H1 (cell line): ENCODE measurements at regions not wholly inside any gene's neighbourhood (a gene's known extent, or its start where the extent isn't known, plus 50 kb on each side); places are given as distances from the start of the nearest gene placed in this dataset.

Source experiments
- CBX8 ChIP-seq: fragments of 300-800, 300-1000 bp; sonication (generic); IDR thresholded peaks from 2 replicates; pipeline ENCODE4 v1.7.1; 2016; ENCODE audit warnings: low read depth, low read length, borderline replicate concordance
- CHD7 ChIP-seq: fragments of 300-600 bp; sonication (generic); IDR thresholded peaks from 2 replicates; pipeline ENCODE4 v1.7.1; 2012; ENCODE audit warnings: low read length, moderate library complexity, mild to moderate bottlenecking, inconsistent platforms; ENCODE audit not compliant: insufficient replicate concordance
- EZH2 ChIP-seq: fragments of 200-600 bp; sonication (generic); IDR thresholded peaks from 2 replicates; pipeline ENCODE4 v1.7.1; 2012; ENCODE audit warnings: low read depth, mild to moderate bottlenecking, moderate library complexity, low read length, inconsistent platforms; ENCODE audit not compliant: severe bottlenecking
- MAFK ChIP-seq: IDR thresholded peaks from 2 replicates; pipeline ENCODE4 v1.6.1; 2012; ENCODE audit warnings: low read depth, mild to moderate bottlenecking, improper control_type of control experiment, low read length
- POU5F1 ChIP-seq: IDR thresholded peaks from 2 replicates; pipeline ENCODE4 v1.6.1; 2011; ENCODE audit warnings: low read depth, mild to moderate bottlenecking, low read length, moderate library complexity
- SP1 ChIP-seq: IDR thresholded peaks from 2 replicates; pipeline ENCODE4 v1.6.1; 2011; ENCODE audit warnings: low read depth, low read length
- SRF ChIP-seq: IDR thresholded peaks from 2 replicates; pipeline ENCODE4 v1.6.1; 2011; ENCODE audit warnings: mild to moderate bottlenecking, low read depth, low read length, moderate library complexity
- TAF1 ChIP-seq: IDR thresholded peaks from 2 replicates; pipeline ENCODE4 v1.6.1; 2011; ENCODE audit warnings: mild to moderate bottlenecking, low read depth, low read length
- TEAD4 ChIP-seq: IDR thresholded peaks from 2 replicates; pipeline ENCODE4 v1.6.1; 2012; ENCODE audit warnings: low read depth, low read length, inconsistent platforms, mixed read lengths
- YY1 ChIP-seq: IDR thresholded peaks from 2 replicates; pipeline ENCODE4 v1.6.1; 2011; ENCODE audit warnings: low read depth, mild to moderate bottlenecking, low read length

GRCh38 chr12:89103831-89104230 lies 248.5 kb downstream of the DUSP6 start (continued):
- TF ChIP-seq CHD7 (no peak), EZH2 (no peak), MAFK (no peak), TEAD4 (no peak), POU5F1 (no peak), CBX8 (no peak), TAF1 (no peak), SRF (no peak), SP1 (no peak), YY1 (no peak)
